ENCODE measurements at regions not wholly inside any gene's neighbourhood (a gene's known extent, or its start where the extent isn't known, plus 50 kb on each side); places are given as distances from the start of the nearest gene placed in this dataset.

DNA sequence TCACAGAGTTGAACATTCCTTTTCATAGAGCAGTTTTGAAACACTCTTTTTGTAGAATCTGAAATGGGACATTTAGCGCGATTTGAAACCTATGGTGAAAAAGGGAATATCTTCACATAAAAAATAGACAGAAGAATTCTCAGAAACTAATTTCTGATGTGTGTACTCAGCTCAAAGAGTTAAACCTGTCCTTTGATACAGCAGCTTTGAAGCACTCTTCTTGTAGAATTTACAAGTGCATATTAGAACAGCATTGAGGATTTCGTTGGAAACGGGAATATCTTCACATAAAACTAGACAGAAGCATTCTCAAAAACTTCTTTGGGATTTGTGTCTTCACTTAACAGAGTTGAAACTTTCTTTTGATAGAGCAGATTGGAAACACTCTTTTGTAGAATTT, 650.7 kb upstream of the ZNF337 start:
- TF ChIP-seq, protein P1, sequence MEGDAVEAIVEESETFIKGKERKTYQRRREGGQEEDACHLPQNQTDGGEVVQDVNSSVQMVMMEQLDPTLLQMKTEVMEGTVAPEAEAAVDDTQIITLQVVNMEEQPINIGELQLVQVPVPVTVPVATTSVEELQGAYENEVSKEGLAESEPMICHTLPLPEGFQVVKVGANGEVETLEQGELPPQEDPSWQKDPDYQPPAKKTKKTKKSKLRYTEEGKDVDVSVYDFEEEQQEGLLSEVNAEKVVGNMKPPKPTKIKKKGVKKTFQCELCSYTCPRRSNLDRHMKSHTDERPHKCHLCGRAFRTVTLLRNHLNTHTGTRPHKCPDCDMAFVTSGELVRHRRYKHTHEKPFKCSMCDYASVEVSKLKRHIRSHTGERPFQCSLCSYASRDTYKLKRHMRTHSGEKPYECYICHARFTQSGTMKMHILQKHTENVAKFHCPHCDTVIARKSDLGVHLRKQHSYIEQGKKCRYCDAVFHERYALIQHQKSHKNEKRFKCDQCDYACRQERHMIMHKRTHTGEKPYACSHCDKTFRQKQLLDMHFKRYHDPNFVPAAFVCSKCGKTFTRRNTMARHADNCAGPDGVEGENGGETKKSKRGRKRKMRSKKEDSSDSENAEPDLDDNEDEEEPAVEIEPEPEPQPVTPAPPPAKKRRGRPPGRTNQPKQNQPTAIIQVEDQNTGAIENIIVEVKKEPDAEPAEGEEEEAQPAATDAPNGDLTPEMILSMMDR (IDR thresholded peaks at IDR 0.05) = no peak
- no peak for TF ChIP-seq POLR2A (IDR thresholded peaks at IDR 0.05)
- TF ChIP-seq EP300 (IDR thresholded peaks at IDR 0.05) = no peak

Measured in stomach (tissue), 4 donors.